Panc1 (cell line): ENCODE measurements at regions not wholly inside any gene's neighbourhood (a gene's known extent, or its start where the extent isn't known, plus 50 kb on each side); places are given as distances from the start of the nearest gene placed in this dataset.

Experiments
- ATAC-seq: fragments of 200-7000 bp; cut with Tn5 transposase; 2 replicates; pipeline ENCODE4 v1.9.1; 2020; ENCODE audit warnings: mild to moderate bottlenecking, moderate library complexity
- BruUV-seq: library from RNA; stranded (reverse); fragments of 400-500 nt; replicated peaks from 2 replicates; lab custom pipeline; 2021; lab: Mats Ljungman, UMichigan
- CTCF ChIA-PET: fragments of 300-600 bp; sonication (Branson Sonifier 250); formaldehyde crosslinking; loops from one replicate; lab custom pipeline; 2022; ENCODE audit warnings: antibody characterized with exemption; lab: Charles Lee
- POLR2A ChIA-PET: fragments of 300-600 bp; sonication (Branson Sonifier 250); formaldehyde crosslinking; loops from one replicate; lab custom pipeline; 2022; ENCODE audit warnings: antibody characterized with exemption; lab: Charles Lee
- DNase-seq: peaks from one replicate; pipeline ENCODE4 v3.0.0-alpha.2; 2010; ENCODE audit warnings: low read depth, low spot score
- H3K27ac ChIP-seq: 2 replicates; pipeline ENCODE4 v1.5.1; 2011; ENCODE audit warnings: mild to moderate bottlenecking, low read length, inconsistent platforms
- H3K27me3 ChIP-seq: fragments of 200-500 bp; sonication (Bioruptor generic); 2 replicates; pipeline ENCODE4 v1.6.0; 2014; ENCODE audit warnings: low read length, inconsistent platforms; ENCODE audit not compliant: control insufficient read depth, insufficient read depth
- H3K36me3 ChIP-seq: fragments of 200-500 bp; sonication (Bioruptor generic); 2 replicates; pipeline ENCODE4 v1.5.1; 2014; ENCODE audit warnings: inconsistent platforms, mild to moderate bottlenecking, low read length, moderate library complexity; ENCODE audit not compliant: control insufficient read depth, insufficient read depth
- H3K4me1 ChIP-seq: 2 replicates; pipeline ENCODE4 v1.5.1; 2011; ENCODE audit warnings: inconsistent platforms, mild to moderate bottlenecking, low read length, moderate library complexity; ENCODE audit not compliant: control insufficient read depth, insufficient read depth
- H3K4me3 ChIP-seq, 2 experiments: 2 replicates each; pipeline ENCODE4 v1.5.1; 2011 to 2012; ENCODE audit warnings: low read depth in 2 of 2, low read length in 2 of 2, mild to moderate bottlenecking in 2 of 2, inconsistent platforms in 1 of 2, moderate library complexity in 1 of 2
- H3K9me3 ChIP-seq: fragments of 200-500 bp; sonication (Bioruptor generic); 2 replicates; pipeline ENCODE4 v1.5.1; 2014; ENCODE audit warnings: low read depth, mild to moderate bottlenecking, inconsistent platforms, low read length, moderate library complexity; ENCODE audit not compliant: control insufficient read depth, insufficient read depth
- POLR2AphosphoS5 ChIP-seq: IDR thresholded peaks from 2 replicates; pipeline ENCODE4 v1.6.1; 2012; ENCODE audit warnings: mild to moderate bottlenecking, low read depth, low read length, moderate library complexity
- SIN3A ChIP-seq: IDR thresholded peaks from 2 replicates; pipeline ENCODE4 v1.6.1; 2012; ENCODE audit warnings: low read depth, mild to moderate bottlenecking, low read length, moderate library complexity, borderline replicate concordance; ENCODE audit not compliant: insufficient read depth
- TCF7L2 ChIP-seq: IDR thresholded peaks from 2 replicates; pipeline ENCODE4 v1.6.1; 2011; ENCODE audit warnings: mild to moderate bottlenecking, low read depth, low read length, inconsistent platforms
- in situ Hi-C: cut with HindIII; loops from 2 replicates; pipeline ENCODE4 v1.10.0; 2016; ENCODE audit warnings: low sequenced_read_pairs, low pct_unique_long_range_greater_than_20kb
- intact Hi-C: fragments of 100-400 bp; cut with micrococcal nuclease; formaldehyde crosslinking; loops from one replicate; pipeline ENCODE4 v1.10.0; 2022; ENCODE audit not compliant: unreplicated experiment
- TF ChIP-seq, protein P1 (sequence below): fragments of 450-650 bp; IDR thresholded peaks from 2 replicates; pipeline ENCODE4 v1.5.1; 2017; ENCODE audit warnings: mild to moderate bottlenecking
- TF ChIP-seq, protein P2 (sequence below), 2 experiments: IDR thresholded peaks; 2 replicates each; pipeline ENCODE4 v1.6.1; 2011 to 2012; ENCODE audit warnings: low read depth in 2 of 2, control low read depth in 1 of 2, low read length in 1 of 2, mild to moderate bottlenecking in 1 of 2, moderate library complexity in 1 of 2; ENCODE audit not compliant: insufficient read depth in 1 of 2

DNA sequence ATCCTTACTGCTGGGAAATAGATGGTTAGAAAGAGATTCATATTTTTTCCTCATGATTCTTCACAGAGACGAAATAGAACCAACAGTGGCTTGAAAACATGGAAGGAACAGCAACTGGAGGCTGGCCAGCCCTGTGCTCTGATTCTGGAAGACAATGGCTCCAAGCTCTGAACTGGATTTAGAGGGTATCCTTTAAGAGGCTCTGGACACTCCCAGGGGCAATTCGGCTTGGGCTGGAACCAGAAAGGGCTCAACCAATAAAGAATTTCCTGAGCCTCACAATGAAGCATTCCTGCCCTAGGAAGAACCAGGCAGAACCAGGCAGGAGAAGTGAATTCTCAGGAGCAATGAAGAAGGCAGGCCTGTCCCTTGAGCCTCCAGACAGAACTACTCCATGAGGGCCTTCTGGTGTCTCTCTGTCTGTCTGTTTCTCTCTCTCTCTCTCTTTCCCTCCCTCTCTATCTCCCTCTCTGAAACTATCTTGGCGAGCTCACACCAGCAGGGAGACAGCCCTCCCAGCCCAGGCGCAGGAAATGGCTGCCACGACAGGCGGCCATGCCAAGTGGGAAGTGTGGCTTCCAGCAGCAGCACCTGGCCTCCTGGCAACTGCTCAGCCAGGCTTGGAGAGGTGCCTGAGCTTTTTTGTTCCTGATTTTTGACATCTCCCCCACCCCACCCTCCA is 93.3 kb downstream of the RCN1 start:
- intact Hi-C loops (no loop called here), in situ Hi-C loops (no loop called here)
- DNase-seq, result no peak
- Histone ChIP-seq H3K4me3 (no peak overlapping the region), H3K36me3 (no peaks in the 10 kb centered on the region), H3K27me3 (peaks cover 24% of the 10 kb centered on the region), H3K27ac (no peak overlapping the region), H3K9me3 (no peaks in the 10 kb centered on the region), H3K4me1 (no peaks in the 10 kb centered on the region)
- ATAC-seq, result no peak
- TF ChIP-seq, protein P1, sequence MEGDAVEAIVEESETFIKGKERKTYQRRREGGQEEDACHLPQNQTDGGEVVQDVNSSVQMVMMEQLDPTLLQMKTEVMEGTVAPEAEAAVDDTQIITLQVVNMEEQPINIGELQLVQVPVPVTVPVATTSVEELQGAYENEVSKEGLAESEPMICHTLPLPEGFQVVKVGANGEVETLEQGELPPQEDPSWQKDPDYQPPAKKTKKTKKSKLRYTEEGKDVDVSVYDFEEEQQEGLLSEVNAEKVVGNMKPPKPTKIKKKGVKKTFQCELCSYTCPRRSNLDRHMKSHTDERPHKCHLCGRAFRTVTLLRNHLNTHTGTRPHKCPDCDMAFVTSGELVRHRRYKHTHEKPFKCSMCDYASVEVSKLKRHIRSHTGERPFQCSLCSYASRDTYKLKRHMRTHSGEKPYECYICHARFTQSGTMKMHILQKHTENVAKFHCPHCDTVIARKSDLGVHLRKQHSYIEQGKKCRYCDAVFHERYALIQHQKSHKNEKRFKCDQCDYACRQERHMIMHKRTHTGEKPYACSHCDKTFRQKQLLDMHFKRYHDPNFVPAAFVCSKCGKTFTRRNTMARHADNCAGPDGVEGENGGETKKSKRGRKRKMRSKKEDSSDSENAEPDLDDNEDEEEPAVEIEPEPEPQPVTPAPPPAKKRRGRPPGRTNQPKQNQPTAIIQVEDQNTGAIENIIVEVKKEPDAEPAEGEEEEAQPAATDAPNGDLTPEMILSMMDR, result no peak
- TF ChIP-seq, protein P2, sequence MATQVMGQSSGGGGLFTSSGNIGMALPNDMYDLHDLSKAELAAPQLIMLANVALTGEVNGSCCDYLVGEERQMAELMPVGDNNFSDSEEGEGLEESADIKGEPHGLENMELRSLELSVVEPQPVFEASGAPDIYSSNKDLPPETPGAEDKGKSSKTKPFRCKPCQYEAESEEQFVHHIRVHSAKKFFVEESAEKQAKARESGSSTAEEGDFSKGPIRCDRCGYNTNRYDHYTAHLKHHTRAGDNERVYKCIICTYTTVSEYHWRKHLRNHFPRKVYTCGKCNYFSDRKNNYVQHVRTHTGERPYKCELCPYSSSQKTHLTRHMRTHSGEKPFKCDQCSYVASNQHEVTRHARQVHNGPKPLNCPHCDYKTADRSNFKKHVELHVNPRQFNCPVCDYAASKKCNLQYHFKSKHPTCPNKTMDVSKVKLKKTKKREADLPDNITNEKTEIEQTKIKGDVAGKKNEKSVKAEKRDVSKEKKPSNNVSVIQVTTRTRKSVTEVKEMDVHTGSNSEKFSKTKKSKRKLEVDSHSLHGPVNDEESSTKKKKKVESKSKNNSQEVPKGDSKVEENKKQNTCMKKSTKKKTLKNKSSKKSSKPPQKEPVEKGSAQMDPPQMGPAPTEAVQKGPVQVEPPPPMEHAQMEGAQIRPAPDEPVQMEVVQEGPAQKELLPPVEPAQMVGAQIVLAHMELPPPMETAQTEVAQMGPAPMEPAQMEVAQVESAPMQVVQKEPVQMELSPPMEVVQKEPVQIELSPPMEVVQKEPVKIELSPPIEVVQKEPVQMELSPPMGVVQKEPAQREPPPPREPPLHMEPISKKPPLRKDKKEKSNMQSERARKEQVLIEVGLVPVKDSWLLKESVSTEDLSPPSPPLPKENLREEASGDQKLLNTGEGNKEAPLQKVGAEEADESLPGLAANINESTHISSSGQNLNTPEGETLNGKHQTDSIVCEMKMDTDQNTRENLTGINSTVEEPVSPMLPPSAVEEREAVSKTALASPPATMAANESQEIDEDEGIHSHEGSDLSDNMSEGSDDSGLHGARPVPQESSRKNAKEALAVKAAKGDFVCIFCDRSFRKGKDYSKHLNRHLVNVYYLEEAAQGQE (IDR thresholded peaks at IDR 0.05; ENCODE audit: insufficient read depth in 1 of 2, low read depth in 2 of 2, low read length in 1 of 2), result no peak
- TF ChIP-seq POLR2AphosphoS5, result no peak
- TF ChIP-seq TCF7L2, result no peak
- TF ChIP-seq SIN3A, result no peak
- POLR2A ChIA-PET, result no interaction called here
- no TSS peak for BruUV-seq
- CTCF ChIA-PET, result no interaction called here

DNA sequence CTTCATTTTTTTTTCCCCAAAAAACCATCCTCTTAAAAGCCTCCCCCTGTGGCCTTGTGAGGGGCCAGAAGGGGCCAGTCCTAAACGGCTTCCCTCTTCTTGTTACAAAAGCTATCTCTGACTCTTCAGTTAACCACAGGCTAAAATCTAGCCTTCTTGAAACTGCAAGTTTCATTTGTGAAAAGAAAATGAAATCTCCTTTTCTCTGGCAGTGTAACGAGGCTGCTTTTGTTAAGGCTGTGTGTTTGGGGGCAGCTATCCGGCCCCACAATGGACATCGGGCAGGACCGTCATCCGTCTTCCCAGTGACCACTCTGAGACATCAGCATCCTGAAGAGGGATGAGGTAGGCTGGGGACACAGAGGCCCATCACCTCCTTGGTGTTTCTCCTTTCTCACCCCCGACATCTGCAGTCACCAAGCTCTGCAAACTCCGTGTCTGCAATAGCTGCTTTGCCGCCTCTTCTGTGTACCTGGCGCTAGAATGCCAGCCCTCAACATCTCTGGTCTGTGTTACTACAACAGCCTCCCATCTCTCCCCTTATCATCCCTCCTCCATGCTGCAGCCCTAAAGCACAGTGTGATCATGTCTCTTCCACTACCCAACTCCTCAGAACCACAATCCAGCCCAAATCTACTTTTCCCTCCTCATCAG is 94.0 kb downstream of the RCN1 start:
- no peak overlapping the region for H3K4me3 ChIP-seq
- no TSS peak for BruUV-seq
- H3K9me3 ChIP-seq, result no peaks in the 10 kb centered on the region
- H3K27ac ChIP-seq, result no peak overlapping the region
- no peak for DNase-seq
- TF ChIP-seq, protein P1, result no peak
- TF ChIP-seq, protein P2 (IDR thresholded peaks at IDR 0.05; ENCODE audit: insufficient read depth in 1 of 2, low read depth in 2 of 2, low read length in 1 of 2), result no peak
- TF ChIP-seq TCF7L2, result no peak
- TF ChIP-seq POLR2AphosphoS5, result no peak
- TF ChIP-seq SIN3A, result no peak
- ChIA-PET POLR2A (no interaction called here), CTCF (no interaction called here)
- peaks cover 24% of the 10 kb centered on the region for H3K27me3 ChIP-seq
- in situ Hi-C loops (no loop called here), intact Hi-C loops (no loop called here)
- ATAC-seq, result no peak
- H3K36me3 ChIP-seq, result no peaks in the 10 kb centered on the region
- no peaks in the 10 kb centered on the region for H3K4me1 ChIP-seq
